Ascending aorta (tissue), 2 donors: ENCODE measurements at regions not wholly inside any gene's neighbourhood (a gene's known extent, or its start where the extent isn't known, plus 50 kb on each side); places are given as distances from the start of the nearest gene placed in this dataset.

Experiments used
- DNase-seq, 2 donors: peaks; one replicate each; pipeline ENCODE4 v3.0.0-alpha.2; 2019; ENCODE audit warnings: low spot score in 2 of 2
- H3K27ac ChIP-seq, 2 donors: fragments of 200-600 bp; sonication (generic); one replicate each; pipeline ENCODE4 v1.5.1; 2016 to 2017; ENCODE audit warnings: mild to moderate bottlenecking in 1 of 2
- H3K27me3 ChIP-seq: fragments of 200-600 bp; sonication (generic); one replicate; pipeline ENCODE4 v1.5.1; 2017
- H3K36me3 ChIP-seq, 2 donors: fragments of 200-600 bp; sonication (generic); one replicate each; pipeline ENCODE4 v1.5.1; 2016
- H3K4me1 ChIP-seq, 2 donors: fragments of 200-600 bp; sonication (generic); one replicate each; pipeline ENCODE4 v1.5.1; 2016 to 2017; ENCODE audit warnings: mild to moderate bottlenecking in 1 of 2
- H3K4me3 ChIP-seq, 2 donors: fragments of 200-600 bp; sonication (generic); one replicate each; pipeline ENCODE4 v1.5.1; 2016 to 2017; ENCODE audit warnings: mild to moderate bottlenecking in 1 of 2
- H3K9me3 ChIP-seq, 2 donors: fragments of 200-600 bp; sonication (generic); one replicate each; pipeline ENCODE4 v1.5.1; 2016
- intact Hi-C: fragments of 100-400 bp; cut with DNase I; formaldehyde crosslinking; loops from one replicate; pipeline ENCODE4 v1.15.1; 2023
- TF ChIP-seq, protein P1 (sequence below), 3 experiments: fragments of 200-600 bp in 2 of 3; fragments of 450-650 bp in 1 of 3; sonication (generic) in 2 of 3; IDR thresholded peaks; one replicate each; pipeline ENCODE4 v1.5.1; 2016 to 2019; ENCODE audit warnings: antibody characterized with exemption in 3 of 3, mild to moderate bottlenecking in 1 of 3, moderate library complexity in 1 of 3

DNA sequence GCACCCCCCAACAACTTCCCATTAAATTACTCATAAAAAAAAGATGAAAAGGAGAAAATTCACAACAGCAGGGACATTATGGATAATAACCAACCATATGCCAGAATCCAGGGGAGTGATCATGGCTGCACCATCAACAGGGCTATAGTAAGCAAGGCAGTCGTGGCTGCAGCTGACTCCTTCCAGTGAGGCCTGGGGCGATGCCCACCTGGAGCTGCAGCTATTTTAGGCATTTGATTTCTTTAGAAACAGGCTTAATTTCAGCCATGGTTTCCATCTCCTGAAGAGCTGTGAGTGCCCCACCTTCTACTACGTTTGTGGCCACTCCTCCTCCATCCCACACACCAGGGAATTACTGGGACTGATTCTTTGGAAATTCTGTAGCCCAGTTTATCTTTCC, 84.0 kb downstream of the MINAR1 start:
- no peaks in the 10 kb centered on the region for H3K36me3 ChIP-seq
- H3K9me3 ChIP-seq = no peaks in the 10 kb centered on the region
- H3K27me3 ChIP-seq = no peaks in the 10 kb centered on the region
- DNase-seq = no peak
- intact Hi-C loops = no loop called here
- no peak overlapping the region for H3K27ac ChIP-seq
- H3K4me3 ChIP-seq = no peak overlapping the region
- H3K4me1 ChIP-seq = no peaks in the 10 kb centered on the region
- TF ChIP-seq, protein P1, sequence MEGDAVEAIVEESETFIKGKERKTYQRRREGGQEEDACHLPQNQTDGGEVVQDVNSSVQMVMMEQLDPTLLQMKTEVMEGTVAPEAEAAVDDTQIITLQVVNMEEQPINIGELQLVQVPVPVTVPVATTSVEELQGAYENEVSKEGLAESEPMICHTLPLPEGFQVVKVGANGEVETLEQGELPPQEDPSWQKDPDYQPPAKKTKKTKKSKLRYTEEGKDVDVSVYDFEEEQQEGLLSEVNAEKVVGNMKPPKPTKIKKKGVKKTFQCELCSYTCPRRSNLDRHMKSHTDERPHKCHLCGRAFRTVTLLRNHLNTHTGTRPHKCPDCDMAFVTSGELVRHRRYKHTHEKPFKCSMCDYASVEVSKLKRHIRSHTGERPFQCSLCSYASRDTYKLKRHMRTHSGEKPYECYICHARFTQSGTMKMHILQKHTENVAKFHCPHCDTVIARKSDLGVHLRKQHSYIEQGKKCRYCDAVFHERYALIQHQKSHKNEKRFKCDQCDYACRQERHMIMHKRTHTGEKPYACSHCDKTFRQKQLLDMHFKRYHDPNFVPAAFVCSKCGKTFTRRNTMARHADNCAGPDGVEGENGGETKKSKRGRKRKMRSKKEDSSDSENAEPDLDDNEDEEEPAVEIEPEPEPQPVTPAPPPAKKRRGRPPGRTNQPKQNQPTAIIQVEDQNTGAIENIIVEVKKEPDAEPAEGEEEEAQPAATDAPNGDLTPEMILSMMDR (IDR thresholded peaks at IDR 0.05) = no peak

DNA sequence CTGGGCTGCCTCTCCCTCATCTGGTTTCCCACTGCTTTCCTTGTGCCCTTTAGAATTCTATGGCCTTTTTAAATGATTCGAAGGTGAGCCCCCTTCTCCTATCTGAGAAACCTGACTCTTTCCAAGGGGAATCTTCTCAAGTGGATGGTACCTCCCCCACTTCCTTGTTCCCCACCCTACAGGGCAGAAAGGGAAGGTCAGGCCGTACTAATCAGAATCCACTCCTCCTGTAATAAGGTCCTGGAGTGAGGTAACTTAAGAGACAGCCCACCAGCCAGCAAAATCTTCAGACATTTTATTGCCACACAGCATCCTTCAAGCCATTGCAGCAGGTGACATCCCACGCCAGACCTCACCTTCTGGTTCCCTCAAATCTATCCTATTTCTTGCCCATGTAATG, 84.5 kb downstream of the MINAR1 start:
- TF ChIP-seq, protein P1 (IDR thresholded peaks at IDR 0.05) = no peak
- Histone ChIP-seq H3K27ac (no peak overlapping the region), H3K27me3 (no peaks in the 10 kb centered on the region), H3K4me1 (no peaks in the 10 kb centered on the region), H3K4me3 (no peak overlapping the region), H3K9me3 (no peaks in the 10 kb centered on the region), H3K36me3 (no peaks in the 10 kb centered on the region)
- no peak for DNase-seq
- intact Hi-C loops = no loop called here

GRCh38 chr15:79519628-79520027, 87.5 kb downstream of the MINAR1 start:
- Histone ChIP-seq H3K36me3 (no peaks in the 10 kb centered on the region), H3K4me1 (no peaks in the 10 kb centered on the region), H3K27ac (no peak overlapping the region), H3K9me3 (no peaks in the 10 kb centered on the region), H3K27me3 (no peaks in the 10 kb centered on the region), H3K4me3 (no peak overlapping the region)
- DNase-seq = no peak
- intact Hi-C loops = no loop called here
- TF ChIP-seq, protein P1 (IDR thresholded peaks at IDR 0.05) = no peak

- Histone ChIP-seq H3K36me3 (no peaks in the 10 kb centered on the region), H3K4me3 (no peak overlapping the region), H3K9me3 (no peaks in the 10 kb centered on the region), H3K4me1 (no peaks in the 10 kb centered on the region), H3K27me3 (no peaks in the 10 kb centered on the region), H3K27ac (no peak overlapping the region)
- no peak for DNase-seq
- TF ChIP-seq, protein P1 (IDR thresholded peaks at IDR 0.05) = no peak
- intact Hi-C loops = no loop called here
These were observed 88.5 kb downstream of the MINAR1 start for GRCh38 chr15:79520654-79521053.

- Histone ChIP-seq H3K36me3 (no peaks in the 10 kb centered on the region), H3K4me3 (no peak overlapping the region), H3K27ac (no peak overlapping the region), H3K4me1 (no peaks in the 10 kb centered on the region), H3K9me3 (no peaks in the 10 kb centered on the region), H3K27me3 (no peaks in the 10 kb centered on the region)
- intact Hi-C loops = no loop called here
- TF ChIP-seq, protein P1 (IDR thresholded peaks at IDR 0.05) = no peak
- no peak for DNase-seq
These were observed 90.5 kb downstream of the MINAR1 start for GRCh38 chr15:79522656-79523055.

GRCh38 chr15:79523266-79523665, 91.1 kb downstream of the MINAR1 start:
- H3K36me3 ChIP-seq = no peaks in the 10 kb centered on the region
- no peaks in the 10 kb centered on the region for H3K27me3 ChIP-seq
- no peak overlapping the region for H3K4me3 ChIP-seq
- DNase-seq = no peak
- intact Hi-C loops = no loop called here
- TF ChIP-seq, protein P1 (IDR thresholded peaks at IDR 0.05) = no peak
- H3K27ac ChIP-seq = no peak overlapping the region
- H3K4me1 ChIP-seq = no peaks in the 10 kb centered on the region
- H3K9me3 ChIP-seq = no peaks in the 10 kb centered on the region
